Psoas muscle (tissue), 7 donors: ENCODE measurements at regions not wholly inside any gene's neighbourhood (a gene's known extent, or its start where the extent isn't known, plus 50 kb on each side); places are given as distances from the start of the nearest gene placed in this dataset.

ENCODE experiments used
- ATAC-seq, 4 donors: fragments of 200-7000 bp; cut with Tn5 transposase; one replicate each; pipeline ENCODE4 v1.9.1; 2020; ENCODE audit warnings: moderate library complexity in 3 of 4, mild to moderate bottlenecking in 2 of 4
- DNase-seq, 2 donors: peaks; one replicate each; pipeline ENCODE4 v3.0.0-alpha.2; 2020
- H3K27ac ChIP-seq: fragments of 200-600 bp; one replicate; pipeline ENCODE4 v1.8.0; 2022
- H3K27me3 ChIP-seq, 3 donors: fragments of 200-600 bp in 1 of 3; one replicate each; pipeline versions ENCODE4 v1.6.1 to v1.8.0; 2013 to 2022; ENCODE audit warnings: low read length in 2 of 3, mild to moderate bottlenecking in 2 of 3, moderate library complexity in 1 of 3; ENCODE audit not compliant: insufficient read depth in 3 of 3
- H3K36me3 ChIP-seq, 2 donors: fragments of 200-600 bp in 1 of 2; one replicate each; pipeline versions ENCODE4 v1.6.1 to v1.8.0; 2013 to 2022; ENCODE audit warnings: low read depth in 1 of 2, mild to moderate bottlenecking in 1 of 2, moderate library complexity in 1 of 2; ENCODE audit not compliant: insufficient read depth in 1 of 2
- H3K4me1 ChIP-seq: fragments of 200-600 bp; one replicate; pipeline ENCODE4 v1.8.0; 2022
- H3K4me3 ChIP-seq: fragments of 200-600 bp; one replicate; pipeline ENCODE4 v1.8.0; 2022; ENCODE audit warnings: mild to moderate bottlenecking
- H3K9me3 ChIP-seq: fragments of 200-600 bp; one replicate; pipeline ENCODE4 v1.8.0; 2022
- WGBS, 3 donors: extraction: QIAGEN DNeasy Blood & Tissue Kit; methylation state at CpG; one replicate each; pipeline versions ENCODE4 v1.1.6 to v1.1.7; 2013; 5-methylcytosine and 5-hydroxymethylcytosine counted together
- intact Hi-C, 2 donors: fragments of 100-400 bp; cut with DNase I; formaldehyde crosslinking; loops; one replicate each; pipeline versions ENCODE4 v1.11.0 to v1.14.2; 2022
- TF ChIP-seq, protein P1 (sequence below): fragments of 200-600 bp; IDR thresholded peaks from one replicate; pipeline ENCODE4 v1.8.0; 2022; ENCODE audit warnings: antibody characterized with exemption
- donor health status: healthy with polysubstance abuse.
- donor health status: DM: no; HTN: no; CAD: no; lungs with moderate emphysema.
- donor health status: Bipolar disorder and iron deficiency.
- donor health status: healthy.
- donor health status: DM: yes; HTN: yes; CAD: no.
- donor health status: DM: no; HTN: no; CAD: no.
- donor health status: DM: yes; HTN: yes; CAD: no.

GRCh38 chr1:201720522-201720844 lies 108.5 kb upstream of the IPO9 start:
- Histone ChIP-seq H3K9me3 (no peaks in the 10 kb centered on the region), H3K4me3 (no peak overlapping the region), H3K4me1 (peaks cover 52% of the 10 kb centered on the region), H3K27ac (peak overlapping the region; percentile 43), H3K36me3 (no peaks in the 10 kb centered on the region), H3K27me3 (no peaks in the 10 kb centered on the region)
- 77 to 89% (median 81%) methylated on average over 3 of the region's 3 CpGs for WGBS, 3 donors
- TF ChIP-seq, protein P1, sequence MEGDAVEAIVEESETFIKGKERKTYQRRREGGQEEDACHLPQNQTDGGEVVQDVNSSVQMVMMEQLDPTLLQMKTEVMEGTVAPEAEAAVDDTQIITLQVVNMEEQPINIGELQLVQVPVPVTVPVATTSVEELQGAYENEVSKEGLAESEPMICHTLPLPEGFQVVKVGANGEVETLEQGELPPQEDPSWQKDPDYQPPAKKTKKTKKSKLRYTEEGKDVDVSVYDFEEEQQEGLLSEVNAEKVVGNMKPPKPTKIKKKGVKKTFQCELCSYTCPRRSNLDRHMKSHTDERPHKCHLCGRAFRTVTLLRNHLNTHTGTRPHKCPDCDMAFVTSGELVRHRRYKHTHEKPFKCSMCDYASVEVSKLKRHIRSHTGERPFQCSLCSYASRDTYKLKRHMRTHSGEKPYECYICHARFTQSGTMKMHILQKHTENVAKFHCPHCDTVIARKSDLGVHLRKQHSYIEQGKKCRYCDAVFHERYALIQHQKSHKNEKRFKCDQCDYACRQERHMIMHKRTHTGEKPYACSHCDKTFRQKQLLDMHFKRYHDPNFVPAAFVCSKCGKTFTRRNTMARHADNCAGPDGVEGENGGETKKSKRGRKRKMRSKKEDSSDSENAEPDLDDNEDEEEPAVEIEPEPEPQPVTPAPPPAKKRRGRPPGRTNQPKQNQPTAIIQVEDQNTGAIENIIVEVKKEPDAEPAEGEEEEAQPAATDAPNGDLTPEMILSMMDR = no peak
- DNase-seq (no peak), ATAC-seq (no peak)
- intact Hi-C loops = no loop called here

DNA sequence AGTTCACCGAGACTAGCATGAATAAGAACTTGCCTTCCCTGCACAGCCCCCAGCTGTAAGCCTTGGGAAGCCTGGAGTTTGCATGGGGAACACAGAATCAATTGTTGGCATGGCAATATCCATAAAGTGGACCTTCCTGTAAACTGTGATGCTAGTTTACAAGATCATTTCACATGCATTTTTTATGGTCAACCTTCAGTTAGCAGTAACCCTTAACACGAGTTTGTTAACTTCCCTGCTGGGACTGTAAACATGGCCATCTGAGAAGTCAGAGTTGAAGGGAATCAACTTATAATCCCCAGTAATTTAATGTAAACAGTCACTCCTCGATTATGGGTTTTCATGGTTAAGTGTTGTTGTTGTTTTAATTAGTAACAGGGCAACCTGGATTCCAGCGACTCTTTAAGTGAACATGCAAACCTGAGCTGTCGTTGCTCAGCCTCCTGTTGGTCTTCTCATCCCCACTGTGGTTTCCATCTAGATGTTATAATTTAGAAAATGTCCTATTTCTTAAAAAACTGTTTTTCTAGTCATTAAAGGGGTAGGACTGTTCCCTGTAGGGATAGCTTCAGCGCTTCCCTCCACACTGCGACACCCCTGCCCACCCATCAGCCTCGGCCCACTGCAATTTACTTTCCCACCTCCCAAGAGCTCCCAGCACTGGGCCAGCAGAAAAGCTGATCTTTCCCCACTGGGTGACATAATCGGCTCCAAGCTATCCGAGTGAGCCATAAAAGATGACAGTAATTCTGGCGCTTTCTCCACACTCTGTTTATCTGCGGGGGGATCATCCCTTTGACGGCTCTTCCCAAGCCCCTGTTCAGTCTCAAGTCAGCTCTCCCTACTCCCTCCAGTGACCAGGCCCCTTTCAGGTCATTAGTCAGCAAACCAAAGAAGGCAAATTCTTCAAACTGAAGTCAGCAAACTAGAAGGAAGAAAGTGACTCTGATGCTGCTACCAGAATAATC lies 107.6 kb upstream of the IPO9 start:
- no peaks in the 10 kb centered on the region for H3K27me3 ChIP-seq
- intact Hi-C loops = no loop called here
- H3K36me3 ChIP-seq = no peaks in the 10 kb centered on the region
- H3K4me1 ChIP-seq = peaks cover 45% of the 10 kb centered on the region
- WGBS, 3 donors = 53 to 67% (median 62%) methylated on average over 13 of the region's 13 CpGs
- H3K9me3 ChIP-seq = no peaks in the 10 kb centered on the region
- TF ChIP-seq, protein P1 = no peak
- H3K27ac ChIP-seq = no peak overlapping the region
- DNase-seq = no peak
- no peak for ATAC-seq
- no peak overlapping the region for H3K4me3 ChIP-seq

DNA sequence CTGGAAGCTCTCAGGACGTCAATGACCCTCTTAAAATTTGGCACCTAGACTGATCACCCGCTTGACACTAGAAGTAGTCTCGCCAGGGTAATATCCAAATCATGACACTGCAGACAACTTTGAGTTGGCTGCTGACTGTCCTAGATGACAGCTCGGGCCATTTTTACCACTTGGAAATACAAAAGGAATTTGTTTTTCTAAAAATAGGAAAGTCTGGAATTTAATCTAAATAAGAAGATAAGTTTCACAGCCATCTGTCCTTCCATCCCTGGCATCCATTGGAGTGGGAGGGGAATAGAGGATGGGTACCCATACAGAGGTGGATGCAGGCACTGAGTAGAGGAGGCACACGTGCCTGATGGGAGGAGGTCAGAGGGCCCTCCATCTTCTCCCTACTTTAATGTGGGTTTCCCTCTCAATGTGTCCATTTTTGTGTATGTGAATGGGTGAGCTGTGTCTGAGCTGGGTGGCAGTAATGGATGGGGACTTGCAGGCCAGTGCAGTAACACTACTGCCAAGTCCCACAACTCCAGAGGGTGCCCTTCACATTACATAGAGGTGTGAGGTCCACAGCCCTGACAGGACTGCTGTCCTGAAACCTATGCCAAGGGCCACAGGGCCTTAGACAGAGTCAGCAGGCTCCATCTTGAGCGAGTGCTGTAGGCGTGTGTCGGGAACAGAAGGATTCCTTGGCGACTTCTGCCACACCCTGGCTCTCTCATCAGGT lies 104.8 kb upstream of the IPO9 start:
- H3K27me3 ChIP-seq = no peaks in the 10 kb centered on the region
- intact Hi-C loops = no loop called here
- peaks cover 41% of the 10 kb centered on the region for H3K4me1 ChIP-seq
- peak overlapping the region; percentile 47 for H3K27ac ChIP-seq
- DNase-seq (no peak), ATAC-seq (peak in 3 of 4 donors; percentile 58 to 71 (median 63))
- TF ChIP-seq, protein P1 = no peak
- H3K36me3 ChIP-seq = no peaks in the 10 kb centered on the region
- no peak overlapping the region for H3K4me3 ChIP-seq
- no peaks in the 10 kb centered on the region for H3K9me3 ChIP-seq
- 30 to 43% (median 30%) methylated on average over 9 of the region's 9 CpGs for WGBS, 3 donors

DNA sequence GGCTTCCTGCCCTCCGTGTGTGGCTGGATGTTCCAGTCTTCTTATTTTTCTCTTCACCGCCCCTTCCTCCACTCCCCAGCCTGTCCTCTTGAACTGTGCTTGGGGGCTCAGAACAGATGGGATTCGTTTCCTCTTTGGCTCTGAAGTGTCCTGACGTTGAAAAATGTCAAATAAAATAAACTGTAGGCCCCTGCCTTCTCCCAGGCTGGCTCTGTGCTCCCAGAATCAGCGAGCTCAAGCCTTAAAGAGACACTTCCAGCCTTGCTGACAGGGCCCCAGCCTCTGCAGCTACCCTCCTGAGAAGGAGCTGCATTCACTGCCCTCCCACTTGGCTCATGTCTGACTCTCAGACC lies 104.2 kb upstream of the IPO9 start:
- DNase-seq (no peak), ATAC-seq (no peak)
- H3K9me3 ChIP-seq = no peaks in the 10 kb centered on the region
- TF ChIP-seq, protein P1 = no peak
- intact Hi-C loops = no loop called here
- 42 to 61% (median 46%) methylated on average over 5 of the region's 5 CpGs for WGBS, 3 donors
- H3K4me1 ChIP-seq = peaks cover 36% of the 10 kb centered on the region
- no peak overlapping the region for H3K4me3 ChIP-seq
- no peaks in the 10 kb centered on the region for H3K36me3 ChIP-seq
- peak overlapping the region; percentile 47 for H3K27ac ChIP-seq
- H3K27me3 ChIP-seq = no peaks in the 10 kb centered on the region
